ENCODE measurements at regions not wholly inside any gene's neighbourhood (a gene's known extent, or its start where the extent isn't known, plus 50 kb on each side); places are given as distances from the start of the nearest gene placed in this dataset.

DNA sequence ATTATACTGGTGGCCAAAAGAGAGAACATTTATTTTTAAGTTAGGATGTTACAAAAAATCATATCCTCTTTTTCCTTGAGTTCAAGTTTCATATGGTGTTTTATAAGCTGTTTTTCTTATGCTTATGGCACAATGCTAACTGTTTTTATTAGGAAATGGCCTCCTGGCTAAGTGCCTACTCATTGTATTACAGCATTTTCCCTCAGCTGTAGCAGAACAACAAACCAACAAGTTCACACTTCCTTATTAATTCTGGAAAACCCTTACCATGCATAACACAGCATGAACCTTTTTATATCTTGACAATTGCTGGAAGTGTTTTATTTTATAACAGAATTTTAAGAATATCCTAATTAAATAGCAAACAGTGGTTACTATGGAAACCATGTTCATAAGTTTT is 165.8 kb downstream of the GASK1B start:
- Mint-ChIP-seq H3K4me3 (no peak overlapping the region), H3K27me3 (ENCODE audit: insufficient read depth, low read depth, poor library complexity) (peaks cover 6% of the 10 kb centered on the region), H3K9me3 (no peaks in the 10 kb centered on the region), H3K36me3 (ENCODE audit: low read depth) (no peaks in the 10 kb centered on the region), H3K27ac (no peak overlapping the region), H3K4me1 (no peaks in the 10 kb centered on the region)
- H3K79me2 ChIP-seq (replicated peaks; ENCODE audit: insufficient read depth) = no peaks in the 10 kb centered on the region
- ATAC-seq (no peak), DNase-seq (ENCODE audit: low spot score) (no peak)
- no peaks in the 10 kb centered on the region for H3F3A ChIP-seq (replicated peaks; ENCODE audit: low read depth)
- 0 out of 2 replicates have a peak, but pooled peaks cover 2% of the 10 kb centered on the region for H3K9me2 ChIP-seq (ENCODE audit: insufficient read depth)
- no peaks in the 10 kb centered on the region for H3K27me3 ChIP-seq (ENCODE audit: insufficient read depth)
- H3K27ac ChIP-seq (ENCODE audit: low read depth) = no peak overlapping the region
- no peaks in the 10 kb centered on the region for H4K20me1 ChIP-seq (replicated peaks; ENCODE audit: insufficient read depth)
- TF ChIP-seq, protein P1, sequence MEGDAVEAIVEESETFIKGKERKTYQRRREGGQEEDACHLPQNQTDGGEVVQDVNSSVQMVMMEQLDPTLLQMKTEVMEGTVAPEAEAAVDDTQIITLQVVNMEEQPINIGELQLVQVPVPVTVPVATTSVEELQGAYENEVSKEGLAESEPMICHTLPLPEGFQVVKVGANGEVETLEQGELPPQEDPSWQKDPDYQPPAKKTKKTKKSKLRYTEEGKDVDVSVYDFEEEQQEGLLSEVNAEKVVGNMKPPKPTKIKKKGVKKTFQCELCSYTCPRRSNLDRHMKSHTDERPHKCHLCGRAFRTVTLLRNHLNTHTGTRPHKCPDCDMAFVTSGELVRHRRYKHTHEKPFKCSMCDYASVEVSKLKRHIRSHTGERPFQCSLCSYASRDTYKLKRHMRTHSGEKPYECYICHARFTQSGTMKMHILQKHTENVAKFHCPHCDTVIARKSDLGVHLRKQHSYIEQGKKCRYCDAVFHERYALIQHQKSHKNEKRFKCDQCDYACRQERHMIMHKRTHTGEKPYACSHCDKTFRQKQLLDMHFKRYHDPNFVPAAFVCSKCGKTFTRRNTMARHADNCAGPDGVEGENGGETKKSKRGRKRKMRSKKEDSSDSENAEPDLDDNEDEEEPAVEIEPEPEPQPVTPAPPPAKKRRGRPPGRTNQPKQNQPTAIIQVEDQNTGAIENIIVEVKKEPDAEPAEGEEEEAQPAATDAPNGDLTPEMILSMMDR (conservative IDR thresholded peaks at IDR 0.05; ENCODE audit: low read depth in 2 of 2) = no peak
- TF ChIP-seq CREB1 (CRISPR knock-in tag; IDR thresholded peaks at IDR 0.05; ENCODE audit: low read depth) = no peak
- TF ChIP-seq ZNF331 (CRISPR knock-in tag; IDR thresholded peaks at IDR 0.05; ENCODE audit: low read depth) = no peak
- TF ChIP-seq, protein P2, sequence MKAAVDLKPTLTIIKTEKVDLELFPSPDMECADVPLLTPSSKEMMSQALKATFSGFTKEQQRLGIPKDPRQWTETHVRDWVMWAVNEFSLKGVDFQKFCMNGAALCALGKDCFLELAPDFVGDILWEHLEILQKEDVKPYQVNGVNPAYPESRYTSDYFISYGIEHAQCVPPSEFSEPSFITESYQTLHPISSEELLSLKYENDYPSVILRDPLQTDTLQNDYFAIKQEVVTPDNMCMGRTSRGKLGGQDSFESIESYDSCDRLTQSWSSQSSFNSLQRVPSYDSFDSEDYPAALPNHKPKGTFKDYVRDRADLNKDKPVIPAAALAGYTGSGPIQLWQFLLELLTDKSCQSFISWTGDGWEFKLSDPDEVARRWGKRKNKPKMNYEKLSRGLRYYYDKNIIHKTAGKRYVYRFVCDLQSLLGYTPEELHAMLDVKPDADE (IDR thresholded peaks at IDR 0.05) = no peak
- H3K4me3 ChIP-seq = no peak overlapping the region
- no peak overlapping the region for H3K4me2 ChIP-seq
- no peak overlapping the region for H2AFZ ChIP-seq
- H3K4me1 ChIP-seq (ENCODE audit: insufficient read depth) = no peaks in the 10 kb centered on the region
- H3K36me3 ChIP-seq (ENCODE audit: insufficient read depth) = no peaks in the 10 kb centered on the region

DNA sequence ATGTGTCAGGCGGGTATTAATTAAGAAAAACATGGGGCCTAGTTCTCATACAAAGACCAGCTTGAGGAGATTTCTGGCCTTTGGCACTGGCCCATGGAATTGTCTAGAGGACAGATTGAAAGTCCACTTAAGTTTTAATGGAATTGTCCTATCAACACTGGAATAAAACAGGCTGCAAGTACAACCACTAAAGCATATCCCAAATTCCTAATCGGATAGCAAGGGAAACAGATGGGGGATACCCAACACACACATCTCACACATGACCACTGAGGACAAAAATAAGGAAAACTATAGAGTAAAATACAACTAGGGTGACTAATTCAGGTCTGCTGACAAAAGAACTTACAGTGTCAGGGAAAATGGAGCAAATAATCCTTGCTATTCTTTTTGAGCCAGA is 167.8 kb downstream of the GASK1B start:
- no peak overlapping the region for H3K4me3 ChIP-seq
- peaks cover 6% of the 10 kb centered on the region for H3K27me3 Mint-ChIP-seq (ENCODE audit: insufficient read depth, low read depth, poor library complexity)
- no peaks in the 10 kb centered on the region for H3K27me3 ChIP-seq (ENCODE audit: insufficient read depth)
- no peak overlapping the region for H3K4me3 Mint-ChIP-seq
- H3K9me3 Mint-ChIP-seq = no peaks in the 10 kb centered on the region
- no peaks in the 10 kb centered on the region for H3K4me1 Mint-ChIP-seq
- no peak overlapping the region for H3K4me2 ChIP-seq
- H3K79me2 ChIP-seq (replicated peaks; ENCODE audit: insufficient read depth) = no peaks in the 10 kb centered on the region
- H3K36me3 ChIP-seq (ENCODE audit: insufficient read depth) = no peaks in the 10 kb centered on the region
- no peaks in the 10 kb centered on the region for H3K36me3 Mint-ChIP-seq (ENCODE audit: low read depth)
- H3F3A ChIP-seq (replicated peaks; ENCODE audit: low read depth) = no peaks in the 10 kb centered on the region
- H4K20me1 ChIP-seq (replicated peaks; ENCODE audit: insufficient read depth) = no peaks in the 10 kb centered on the region
- H2AFZ ChIP-seq = no peak overlapping the region
- ATAC-seq = no peak
- no peak overlapping the region for H3K27ac Mint-ChIP-seq
- H3K4me1 ChIP-seq (ENCODE audit: insufficient read depth) = no peaks in the 10 kb centered on the region
- no peak overlapping the region for H3K27ac ChIP-seq (ENCODE audit: low read depth)
- DNase-seq (ENCODE audit: low spot score) = no peak
- 0 out of 2 replicates have a peak, but pooled peaks cover 2% of the 10 kb centered on the region for H3K9me2 ChIP-seq (ENCODE audit: insufficient read depth)
- no peak for TF ChIP-seq POLR2AphosphoS5 (IDR thresholded peaks at IDR 0.05; ENCODE audit: low read depth)
- TF ChIP-seq STAT1 (IDR thresholded peaks at IDR 0.05; ENCODE audit: unreplicated experiment) = no peak
- TF ChIP-seq, protein P3, sequence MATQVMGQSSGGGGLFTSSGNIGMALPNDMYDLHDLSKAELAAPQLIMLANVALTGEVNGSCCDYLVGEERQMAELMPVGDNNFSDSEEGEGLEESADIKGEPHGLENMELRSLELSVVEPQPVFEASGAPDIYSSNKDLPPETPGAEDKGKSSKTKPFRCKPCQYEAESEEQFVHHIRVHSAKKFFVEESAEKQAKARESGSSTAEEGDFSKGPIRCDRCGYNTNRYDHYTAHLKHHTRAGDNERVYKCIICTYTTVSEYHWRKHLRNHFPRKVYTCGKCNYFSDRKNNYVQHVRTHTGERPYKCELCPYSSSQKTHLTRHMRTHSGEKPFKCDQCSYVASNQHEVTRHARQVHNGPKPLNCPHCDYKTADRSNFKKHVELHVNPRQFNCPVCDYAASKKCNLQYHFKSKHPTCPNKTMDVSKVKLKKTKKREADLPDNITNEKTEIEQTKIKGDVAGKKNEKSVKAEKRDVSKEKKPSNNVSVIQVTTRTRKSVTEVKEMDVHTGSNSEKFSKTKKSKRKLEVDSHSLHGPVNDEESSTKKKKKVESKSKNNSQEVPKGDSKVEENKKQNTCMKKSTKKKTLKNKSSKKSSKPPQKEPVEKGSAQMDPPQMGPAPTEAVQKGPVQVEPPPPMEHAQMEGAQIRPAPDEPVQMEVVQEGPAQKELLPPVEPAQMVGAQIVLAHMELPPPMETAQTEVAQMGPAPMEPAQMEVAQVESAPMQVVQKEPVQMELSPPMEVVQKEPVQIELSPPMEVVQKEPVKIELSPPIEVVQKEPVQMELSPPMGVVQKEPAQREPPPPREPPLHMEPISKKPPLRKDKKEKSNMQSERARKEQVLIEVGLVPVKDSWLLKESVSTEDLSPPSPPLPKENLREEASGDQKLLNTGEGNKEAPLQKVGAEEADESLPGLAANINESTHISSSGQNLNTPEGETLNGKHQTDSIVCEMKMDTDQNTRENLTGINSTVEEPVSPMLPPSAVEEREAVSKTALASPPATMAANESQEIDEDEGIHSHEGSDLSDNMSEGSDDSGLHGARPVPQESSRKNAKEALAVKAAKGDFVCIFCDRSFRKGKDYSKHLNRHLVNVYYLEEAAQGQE (IDR thresholded peaks at IDR 0.05; ENCODE audit: unreplicated experiment) = no peak
- TF ChIP-seq, protein P1 (conservative IDR thresholded peaks at IDR 0.05; ENCODE audit: low read depth in 2 of 2) = no peak
- TF ChIP-seq NANOG (IDR thresholded peaks at IDR 0.05; ENCODE audit: borderline replicate concordance) = no peak
- no peak for TF ChIP-seq JUNB (IDR thresholded peaks at IDR 0.05; ENCODE audit: unreplicated experiment)
- no peak for TF ChIP-seq ZNF331 (CRISPR knock-in tag; IDR thresholded peaks at IDR 0.05; ENCODE audit: low read depth)
- TF ChIP-seq ZNF114 (CRISPR knock-in tag; IDR thresholded peaks at IDR 0.05) = no peak
